ENCODE measurements at regions not wholly inside any gene's neighbourhood (a gene's known extent, or its start where the extent isn't known, plus 50 kb on each side); places are given as distances from the start of the nearest gene placed in this dataset.

DNA sequence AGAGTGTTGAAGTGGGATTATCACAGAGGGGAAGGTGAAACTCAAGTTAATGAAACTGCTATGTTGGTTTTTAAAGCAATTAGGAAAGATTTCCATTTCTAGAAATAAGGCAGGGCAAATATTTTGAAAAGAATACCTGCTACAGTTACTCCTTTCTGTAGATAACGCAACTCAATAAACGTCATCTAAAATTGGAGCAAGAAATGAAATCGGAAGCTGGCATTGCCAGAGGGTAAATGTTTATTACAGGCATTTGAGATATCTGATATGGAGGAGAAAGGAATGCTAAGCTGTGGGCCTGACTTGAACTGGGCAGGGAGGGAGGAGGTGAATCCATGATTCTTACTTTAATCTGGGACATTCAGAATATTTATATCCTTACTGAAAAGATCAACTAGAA lies 217.0 kb upstream of the ADARB2 start:
- Histone ChIP-seq H3K4me3 (ENCODE audit: low read length in 2 of 2) (no peak overlapping the region), H3K27ac (ENCODE audit: low read depth, low read length) (no peak overlapping the region), H3K9me3 (ENCODE audit: control insufficient read depth in 1 of 2, low read length in 2 of 2) (no peaks in the 10 kb centered on the region), H3K4me1 (ENCODE audit: insufficient read depth, low read length) (no peaks in the 10 kb centered on the region), H3K27me3 (ENCODE audit: insufficient read depth, low read length) (no peaks in the 10 kb centered on the region), H3K36me3 (ENCODE audit: insufficient read depth, low read length) (no peaks in the 10 kb centered on the region)
- ChIA-PET CTCF (ENCODE audit: partially characterized antibody) (interaction anchor here (1.0 kb wide), 1 partner anchor 19 kb away, joined by 3 read pairs; no protein-coding TSS in a partner anchor), POLR2A (ENCODE audit: partially characterized antibody) (no interaction called here)
- no peaks in the 10 kb centered on the region for H3K36me3 Mint-ChIP-seq
- no peak for DNase-seq
- peaks cover 0 to 2% (median 0%) of the 10 kb centered on the region in 8 donors for H3K9me3 Mint-ChIP-seq
- intact Hi-C loops (cut with micrococcal nuclease) = no loop called here
- no peak overlapping the region for H3K4me3 Mint-ChIP-seq
- H3K27me3 Mint-ChIP-seq = peaks cover 0 to under 1% of the 10 kb centered on the region in 2 donors
- peaks cover 0 to 2% (median 0%) of the 10 kb centered on the region in 4 donors for H3K4me1 Mint-ChIP-seq
- no peak overlapping the region for H3K27ac Mint-ChIP-seq

DNA sequence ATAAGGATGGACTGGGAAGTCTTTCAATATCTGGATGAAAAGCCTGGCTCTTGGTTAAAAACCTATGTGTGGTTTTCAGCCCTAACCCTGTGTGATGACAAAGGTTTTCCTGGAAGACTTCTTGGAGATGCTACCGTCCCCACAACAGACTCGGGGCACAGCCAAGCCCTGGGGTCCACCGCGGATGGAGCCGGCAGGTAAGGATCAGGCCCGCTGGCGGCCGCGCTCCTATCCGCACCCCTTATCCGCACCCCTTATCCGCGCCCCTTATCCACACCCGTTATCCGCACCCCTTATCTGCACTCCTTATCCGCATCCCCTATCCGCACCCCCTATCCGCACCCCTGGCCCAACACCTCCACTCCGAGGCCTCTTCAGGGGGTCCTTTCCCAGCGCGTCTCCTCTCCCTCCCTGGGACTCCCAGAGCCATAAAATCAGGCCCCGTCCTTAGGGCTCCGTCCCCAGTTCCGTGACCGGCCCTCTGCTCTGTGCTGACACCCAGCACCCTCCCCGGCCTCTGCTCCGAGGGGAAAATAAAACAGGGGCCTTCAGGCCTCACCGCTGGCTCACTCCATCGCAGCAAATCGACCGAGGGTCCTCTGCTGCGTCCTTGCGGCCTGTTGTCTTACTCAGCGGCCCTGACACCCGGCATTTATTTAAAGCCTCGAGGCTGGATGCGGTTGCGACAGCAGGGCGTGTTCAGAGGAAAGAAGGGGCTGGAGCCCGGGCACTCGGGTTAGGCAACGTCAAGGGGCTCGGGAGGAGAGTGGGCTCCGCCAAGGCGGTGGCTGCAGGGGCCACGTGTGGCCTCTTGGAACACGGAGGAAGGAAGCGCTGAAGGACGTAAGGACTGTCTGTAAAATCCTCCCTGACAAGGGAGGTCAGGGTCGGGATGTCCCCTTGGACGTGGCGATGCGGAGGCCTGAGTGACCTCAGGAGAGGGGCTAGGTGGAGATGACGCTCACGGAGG lies 215.1 kb upstream of the ADARB2 start:
- no peak for DNase-seq
- Histone ChIP-seq H3K27ac (ENCODE audit: low read depth, low read length) (no peak overlapping the region), H3K36me3 (ENCODE audit: insufficient read depth, low read length) (no peaks in the 10 kb centered on the region), H3K4me1 (ENCODE audit: insufficient read depth, low read length) (no peaks in the 10 kb centered on the region), H3K9me3 (ENCODE audit: control insufficient read depth in 1 of 2, low read length in 2 of 2) (no peaks in the 10 kb centered on the region), H3K27me3 (ENCODE audit: insufficient read depth, low read length) (no peaks in the 10 kb centered on the region), H3K4me3 (ENCODE audit: low read length in 2 of 2) (no peak overlapping the region)
- H3K4me1 Mint-ChIP-seq = peaks cover 0 to 2% (median 0%) of the 10 kb centered on the region in 4 donors
- no peak overlapping the region for H3K4me3 Mint-ChIP-seq
- ChIA-PET CTCF (ENCODE audit: partially characterized antibody) (no interaction called here), POLR2A (ENCODE audit: partially characterized antibody) (no interaction called here)
- H3K27me3 Mint-ChIP-seq = no peaks in the 10 kb centered on the region
- no peaks in the 10 kb centered on the region for H3K36me3 Mint-ChIP-seq
- intact Hi-C loops (cut with micrococcal nuclease) = no loop called here
- H3K27ac Mint-ChIP-seq = no peak overlapping the region
- peaks cover 0 to 2% (median 0%) of the 10 kb centered on the region in 8 donors for H3K9me3 Mint-ChIP-seq

DNA sequence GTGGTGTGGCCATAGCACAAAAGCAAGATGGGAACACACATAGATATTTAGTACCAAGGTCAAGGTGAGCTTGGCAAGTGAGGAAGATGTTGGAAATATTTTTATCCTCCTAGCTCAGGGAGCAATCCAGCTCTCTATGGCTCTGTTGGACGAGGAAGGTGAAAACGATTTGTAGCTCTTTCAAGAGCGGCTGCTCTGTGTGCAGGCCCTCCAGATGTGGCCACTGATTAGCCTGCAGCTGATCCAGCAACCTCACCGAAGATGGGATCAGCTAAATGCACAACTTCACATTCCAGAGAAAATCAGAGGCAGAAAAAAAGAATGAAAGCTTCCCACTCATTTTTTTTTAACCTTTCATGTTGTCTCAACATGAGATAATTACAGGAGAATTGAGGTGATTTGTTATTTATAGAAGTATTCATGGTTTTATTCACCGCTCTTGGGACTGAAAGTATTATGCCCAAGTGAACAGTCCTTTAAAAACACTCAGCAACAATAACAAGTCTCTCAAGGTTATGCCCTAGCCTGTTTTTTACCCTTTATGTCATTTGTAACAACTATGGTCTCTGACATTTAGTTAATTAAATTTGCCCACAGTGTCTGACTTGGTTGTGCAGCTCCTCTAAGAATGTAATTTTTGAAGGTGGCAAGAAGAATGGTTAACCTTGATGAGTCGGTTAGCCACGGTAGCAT lies 213.6 kb upstream of the ADARB2 start:
- no peak overlapping the region for H3K4me3 Mint-ChIP-seq
- CTCF ChIA-PET (ENCODE audit: partially characterized antibody) = no interaction called here
- no peaks in the 10 kb centered on the region for H3K27me3 ChIP-seq (ENCODE audit: insufficient read depth, low read length)
- POLR2A ChIA-PET (ENCODE audit: partially characterized antibody) = no interaction called here
- H3K27ac ChIP-seq (ENCODE audit: low read depth, low read length) = no peak overlapping the region
- intact Hi-C loops (cut with micrococcal nuclease) = no loop called here
- H3K36me3 Mint-ChIP-seq = no peaks in the 10 kb centered on the region
- H3K4me3 ChIP-seq (ENCODE audit: low read length in 2 of 2) = no peak overlapping the region
- DNase-seq = no peak
- no peaks in the 10 kb centered on the region for H3K9me3 ChIP-seq (ENCODE audit: control insufficient read depth in 1 of 2, low read length in 2 of 2)
- no peaks in the 10 kb centered on the region for H3K36me3 ChIP-seq (ENCODE audit: insufficient read depth, low read length)
- peaks cover 0 to 3% of the 10 kb centered on the region in 2 donors for H3K27me3 Mint-ChIP-seq
- H3K27ac Mint-ChIP-seq = no peak overlapping the region
- no peaks in the 10 kb centered on the region for H3K4me1 ChIP-seq (ENCODE audit: insufficient read depth, low read length)
- peaks cover 0 to 2% (median 0%) of the 10 kb centered on the region in 8 donors for H3K9me3 Mint-ChIP-seq
- no peaks in the 10 kb centered on the region for H3K4me1 Mint-ChIP-seq

DNA sequence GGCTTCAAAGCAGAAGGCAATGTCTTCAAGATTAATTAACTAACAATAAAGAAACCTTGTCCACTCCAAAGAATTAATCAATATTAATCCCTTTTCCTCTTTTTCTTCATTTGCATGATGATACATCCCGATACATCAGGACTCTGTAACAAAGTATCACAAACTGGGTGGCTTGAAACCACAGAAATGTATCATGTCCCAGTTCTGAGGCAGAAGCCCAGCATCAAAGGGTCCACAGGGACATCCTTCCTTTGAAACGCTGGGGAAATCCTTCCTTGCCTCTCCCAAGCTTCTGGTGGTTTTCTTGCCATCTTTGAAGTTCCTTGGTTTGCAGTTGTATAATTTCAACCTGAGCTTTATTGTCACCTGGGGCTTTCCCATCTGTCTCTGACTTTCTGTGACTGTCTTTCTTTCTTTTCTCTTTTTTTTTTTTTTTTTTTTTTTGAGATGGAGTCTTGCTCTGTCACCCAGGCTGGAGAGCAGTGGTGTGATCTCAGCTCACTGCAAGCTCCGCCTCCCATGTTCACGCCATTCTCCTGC lies 210.2 kb upstream of the ADARB2 start:
- Histone ChIP-seq H3K4me1 (ENCODE audit: insufficient read depth, low read length) (no peaks in the 10 kb centered on the region), H3K4me3 (ENCODE audit: low read length in 2 of 2) (no peak overlapping the region), H3K27ac (ENCODE audit: low read depth, low read length) (no peak overlapping the region), H3K27me3 (ENCODE audit: insufficient read depth, low read length) (no peaks in the 10 kb centered on the region), H3K9me3 (ENCODE audit: control insufficient read depth in 1 of 2, low read length in 2 of 2) (no peaks in the 10 kb centered on the region), H3K36me3 (ENCODE audit: insufficient read depth, low read length) (no peaks in the 10 kb centered on the region)
- ChIA-PET POLR2A (ENCODE audit: partially characterized antibody) (interaction anchor here (1.4 kb wide), 1 partner anchor 13 kb away, joined by 4 read pairs; no protein-coding TSS in a partner anchor), CTCF (ENCODE audit: partially characterized antibody) (interaction anchor here (1.0 kb wide), 1 partner anchor 12 kb away, joined by 3 read pairs; no protein-coding TSS in a partner anchor)
- Mint-ChIP-seq H3K27ac (no peak overlapping the region), H3K27me3 (peaks cover 0 to 3% of the 10 kb centered on the region in 2 donors), H3K4me3 (no peak overlapping the region), H3K9me3 (peaks cover 0 to under 1% (median 0%) of the 10 kb centered on the region in 8 donors), H3K36me3 (no peaks in the 10 kb centered on the region), H3K4me1 (peaks cover 0 to 13% (median 8%) of the 10 kb centered on the region in 4 donors)
- DNase-seq = no peak
- intact Hi-C loops (cut with micrococcal nuclease) = no loop called here

DNA sequence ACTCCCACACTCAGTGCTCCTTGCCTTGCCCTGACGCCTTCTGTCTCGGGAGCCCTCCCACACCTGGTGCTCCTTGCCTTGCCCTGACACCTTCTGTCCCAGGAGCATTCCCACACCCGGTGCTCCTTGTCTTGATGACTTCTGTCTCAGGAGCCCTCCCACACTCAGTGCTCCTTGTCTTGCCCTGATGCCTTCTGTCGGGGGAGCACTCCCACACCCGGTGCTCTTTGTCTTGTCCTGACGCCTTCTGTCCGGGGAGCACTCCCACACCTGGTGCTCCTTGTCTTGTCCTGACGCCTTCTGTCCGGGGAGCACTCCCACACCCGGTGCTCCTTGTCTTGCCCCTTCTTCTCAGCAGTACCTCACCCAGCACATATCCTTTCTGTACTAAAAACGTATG lies 207.2 kb upstream of the ADARB2 start:
- Histone ChIP-seq H3K36me3 (ENCODE audit: insufficient read depth, low read length) (no peaks in the 10 kb centered on the region), H3K9me3 (ENCODE audit: control insufficient read depth in 1 of 2, low read length in 2 of 2) (no peaks in the 10 kb centered on the region), H3K4me1 (ENCODE audit: insufficient read depth, low read length) (peaks cover 4% of the 10 kb centered on the region), H3K27me3 (ENCODE audit: insufficient read depth, low read length) (no peaks in the 10 kb centered on the region), H3K27ac (ENCODE audit: low read depth, low read length) (no peak overlapping the region), H3K4me3 (ENCODE audit: low read length in 2 of 2) (no peak overlapping the region)
- Mint-ChIP-seq H3K4me1 (peaks cover 0 to 21% (median 14%) of the 10 kb centered on the region in 4 donors), H3K27ac (peak overlapping the region in 3 of 7 donors; percentile 31 to 52 (median 42)), H3K9me3 (peaks cover 0 to 4% (median 0%) of the 10 kb centered on the region in 8 donors), H3K36me3 (no peaks in the 10 kb centered on the region), H3K27me3 (peaks cover 0 to 3% of the 10 kb centered on the region in 2 donors), H3K4me3 (no peak overlapping the region)
- intact Hi-C loops (cut with micrococcal nuclease) = no loop called here
- POLR2A ChIA-PET (ENCODE audit: partially characterized antibody) = no interaction called here
- CTCF ChIA-PET (ENCODE audit: partially characterized antibody) = no interaction called here
- DNase-seq = no peak

DNA sequence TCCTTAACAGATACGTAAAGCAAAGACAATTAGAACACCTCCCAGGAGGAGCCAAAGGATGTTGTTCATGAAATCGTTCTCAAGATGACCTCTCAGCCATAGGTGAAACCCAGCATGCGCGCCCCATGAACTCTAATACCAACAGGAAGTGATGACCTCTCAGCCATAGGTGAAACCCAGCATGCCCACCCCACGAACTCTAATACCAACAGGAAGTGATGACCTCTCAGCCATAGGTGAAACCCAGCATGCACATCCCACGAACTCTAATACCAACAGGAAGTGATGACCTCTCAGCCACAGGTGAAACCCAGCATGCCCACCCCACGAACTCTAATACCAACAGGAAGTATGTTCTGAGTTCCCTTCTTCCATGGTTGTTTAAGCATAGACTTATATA lies 205.2 kb upstream of the ADARB2 start:
- H3K27ac Mint-ChIP-seq = peak overlapping the region in 3 of 7 donors; percentile 20 to 72 (median 49)
- H3K9me3 Mint-ChIP-seq = peaks cover 0 to 4% (median 0%) of the 10 kb centered on the region in 8 donors
- Histone ChIP-seq H3K4me1 (ENCODE audit: insufficient read depth, low read length) (peaks cover 15% of the 10 kb centered on the region), H3K27me3 (ENCODE audit: insufficient read depth, low read length) (no peaks in the 10 kb centered on the region), H3K9me3 (ENCODE audit: control insufficient read depth in 1 of 2, low read length in 2 of 2) (no peaks in the 10 kb centered on the region), H3K36me3 (ENCODE audit: insufficient read depth, low read length) (no peaks in the 10 kb centered on the region), H3K27ac (ENCODE audit: low read depth, low read length) (no peak overlapping the region), H3K4me3 (ENCODE audit: low read length in 2 of 2) (no peak overlapping the region)
- POLR2A ChIA-PET (ENCODE audit: partially characterized antibody) = no interaction called here
- intact Hi-C loops (cut with micrococcal nuclease) = no loop called here
- no peak for DNase-seq
- peaks cover 0 to 3% of the 10 kb centered on the region in 2 donors for H3K27me3 Mint-ChIP-seq
- no peaks in the 10 kb centered on the region for H3K36me3 Mint-ChIP-seq
- peaks cover 7 to 39% (median 28%) of the 10 kb centered on the region in 4 donors for H3K4me1 Mint-ChIP-seq
- CTCF ChIA-PET (ENCODE audit: partially characterized antibody) = interaction anchor here (1.2 kb wide), 1 partner anchor 18 kb away, joined by 3 read pairs; no protein-coding TSS in a partner anchor
- no peak overlapping the region for H3K4me3 Mint-ChIP-seq

DNA sequence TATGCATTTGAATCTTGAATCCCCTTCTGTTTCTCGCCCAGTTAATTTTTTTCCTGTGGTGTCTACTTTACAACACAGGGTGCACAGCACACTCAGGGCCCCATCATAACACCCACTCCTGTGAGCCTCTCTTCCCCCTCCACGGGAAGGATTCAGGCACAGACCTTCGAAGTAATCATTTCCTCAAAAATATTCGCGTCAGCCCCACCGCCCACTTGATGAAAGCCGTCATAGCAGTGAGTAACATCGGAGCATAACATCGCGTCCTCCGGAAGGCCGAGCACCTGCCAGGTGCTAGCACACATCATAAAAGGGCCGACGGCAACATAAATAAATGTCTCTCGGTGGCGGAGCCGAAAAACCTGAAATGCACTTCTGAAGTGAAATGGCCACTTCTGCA lies 201.7 kb upstream of the ADARB2 start:
- Histone ChIP-seq H3K9me3 (ENCODE audit: control insufficient read depth in 1 of 2, low read length in 2 of 2) (no peaks in the 10 kb centered on the region), H3K4me3 (ENCODE audit: low read length in 2 of 2) (no peak overlapping the region), H3K27me3 (ENCODE audit: insufficient read depth, low read length) (no peaks in the 10 kb centered on the region), H3K4me1 (ENCODE audit: insufficient read depth, low read length) (peaks cover 15% of the 10 kb centered on the region), H3K27ac (ENCODE audit: low read depth, low read length) (peak overlapping the region; percentile 47), H3K36me3 (ENCODE audit: insufficient read depth, low read length) (no peaks in the 10 kb centered on the region)
- intact Hi-C loops (cut with micrococcal nuclease) = no loop called here
- no peaks in the 10 kb centered on the region for H3K36me3 Mint-ChIP-seq
- no peaks in the 10 kb centered on the region for H3K27me3 Mint-ChIP-seq
- H3K4me1 Mint-ChIP-seq = peaks cover 7 to 42% (median 29%) of the 10 kb centered on the region in 4 donors
- peaks cover 0 to 4% (median 0%) of the 10 kb centered on the region in 8 donors for H3K9me3 Mint-ChIP-seq
- CTCF ChIA-PET (ENCODE audit: partially characterized antibody) = no interaction called here
- peak in 4 of 5 donors; percentile 15 to 71 (median 44) for DNase-seq
- POLR2A ChIA-PET (ENCODE audit: partially characterized antibody) = interaction anchor here (0.5 kb wide), 1 partner anchor 19 kb away, joined by 3 read pairs; no protein-coding TSS in a partner anchor
- peak overlapping the region; percentile 13 to 84 (median 72) for H3K4me3 Mint-ChIP-seq
- peak overlapping the region; percentile 86 to 99 (median 93) for H3K27ac Mint-ChIP-seq
